HepG2 (cell line): ENCODE measurements at regions not wholly inside any gene's neighbourhood (a gene's known extent, or its start where the extent isn't known, plus 50 kb on each side); places are given as distances from the start of the nearest gene placed in this dataset.

ENCODE experiments used
- ATAC-seq: fragments of 200-7000 bp; cut with Tn5 transposase; 3 replicates; pipeline ENCODE4 v1.9.1; 2020; ENCODE audit warnings: mild to moderate bottlenecking, moderate library complexity
- BruUV-seq: library from RNA; stranded (reverse); fragments of 400-500 nt; replicated peaks from 2 replicates; lab custom pipeline; 2021; lab: Mats Ljungman, UMichigan
- CTCF ChIA-PET: fragments of 300-600 bp; formaldehyde crosslinking; extraction: SDS; loops from one replicate; lab custom pipeline; 2021; ENCODE audit warnings: low total read pairs, inconsistent platforms, low intra/inter-chr PET ratio; lab: Yijun Ruan, JAX
- POLR2A ChIA-PET: fragments of 350-600 bp; sonication (Branson Sonifier 250); formaldehyde crosslinking; loops from one replicate; lab custom pipeline; 2020; ENCODE audit warnings: antibody characterized with exemption, inconsistent platforms; lab: Yijun Ruan, JAX
- DNase-seq: peaks from one replicate; pipeline ENCODE4 v3.0.0-alpha.2; 2015; ENCODE audit warnings: low spot score
- FAIRE-seq: peaks from 3 replicates; lab custom pipeline; 2011; peaks lifted over from hg19 to GRCh38; lab: Jason Lieb, UNC
- H2AFZ ChIP-seq: one replicate; pipeline ENCODE4 v1.6.1; 2011; ENCODE audit warnings: low read length, inconsistent platforms
- H3K27ac ChIP-seq: fragments of 300-600 bp; 3 replicates; pipeline ENCODE4 v1.8.0; 2011; ENCODE audit warnings: mixed run types, mild to moderate bottlenecking, mixed read lengths, low read length, inconsistent platforms; ENCODE audit not compliant: insufficient read depth; ENCODE audit errors: extremely low read length
- H3K27me3 ChIP-seq, 2 experiments: fragments of 200-600 bp in 1 of 2; 2 replicates in 1 of 2; 3 replicates in 1 of 2; pipeline versions ENCODE4 v1.6.0 to v1.8.0; 2011; ENCODE audit warnings: low read length in 2 of 2, mild to moderate bottlenecking in 2 of 2, moderate library complexity in 2 of 2, inconsistent platforms in 1 of 2; ENCODE audit not compliant: insufficient read depth in 2 of 2, control insufficient read depth in 1 of 2
- H3K36me3 ChIP-seq, 2 experiments: fragments of 200-600 bp in 1 of 2; replicated peaks in 1 of 2; 2 replicates in 1 of 2; 3 replicates in 1 of 2; pipeline versions ENCODE4 v1.5.1 to v1.8.0; 2011; ENCODE audit warnings: low read length in 2 of 2, inconsistent platforms in 1 of 2; ENCODE audit not compliant: insufficient read depth in 2 of 2, control insufficient read depth in 1 of 2
- H3K4me1 ChIP-seq: 2 replicates; pipeline ENCODE4 v1.5.1; 2012; ENCODE audit warnings: low read length, inconsistent platforms; ENCODE audit not compliant: insufficient read depth
- H3K4me2 ChIP-seq: 2 replicates; pipeline ENCODE4 v1.6.0; 2011; ENCODE audit warnings: low read depth, low read length, inconsistent platforms
- H3K4me3 ChIP-seq, 3 experiments: fragments of 200-600 bp in 1 of 3; sonication (generic), shearing (Covaris generic) in 1 of 3; replicated peaks in 1 of 3; 2 replicates each; pipeline ENCODE4 v1.5.1; 2011 to 2016; ENCODE audit warnings: low read length in 3 of 3, inconsistent platforms in 2 of 3, low read depth in 2 of 3, mild to moderate bottlenecking in 2 of 3, control low read depth in 1 of 3, mixed read lengths in 1 of 3; ENCODE audit not compliant: insufficient read depth in 1 of 3
- H3K79me2 ChIP-seq: one replicate; pipeline ENCODE4 v1.6.1; 2011; ENCODE audit warnings: low read length, inconsistent platforms; ENCODE audit not compliant: insufficient read depth
- H3K9ac ChIP-seq: 2 replicates; pipeline ENCODE4 v1.6.0; 2011; ENCODE audit warnings: mild to moderate bottlenecking, low read depth, low read length, inconsistent platforms; ENCODE audit not compliant: insufficient read depth
- H3K9me3 ChIP-seq: 2 replicates; pipeline ENCODE4 v1.5.1; 2012; ENCODE audit warnings: mild to moderate bottlenecking, low read length
- H4K20me1 ChIP-seq: 2 replicates; pipeline ENCODE4 v1.6.0; 2011; ENCODE audit warnings: inconsistent platforms, mild to moderate bottlenecking, low read length, moderate library complexity; ENCODE audit not compliant: insufficient read depth
- ATF1 ChIP-seq: IDR thresholded peaks from 2 replicates; pipeline ENCODE4 v1.6.1; 2016; ENCODE audit warnings: mild to moderate bottlenecking, control low read depth
- FOXK2 ChIP-seq: fragments of 450-650 bp; IDR thresholded peaks from 2 replicates; pipeline ENCODE4 v1.6.1; 2016
- JDP2 ChIP-seq: sonication (generic); formaldehyde crosslinking; IDR thresholded peaks from 2 replicates; pipeline ENCODE4 v1.8.1; 2022; ENCODE audit warnings: missing genetic modification reagents, borderline replicate concordance
- KAT2B ChIP-seq: fragments of 150-350 bp; IDR thresholded peaks from 2 replicates; pipeline ENCODE4 v1.6.1; 2014; ENCODE audit warnings: low read depth, low read length, borderline replicate concordance
- NFRKB ChIP-seq: fragments of 450-650 bp; IDR thresholded peaks from 2 replicates; pipeline ENCODE4 v1.6.1; 2017
- RCOR2 ChIP-seq: IDR thresholded peaks from 2 replicates; pipeline ENCODE4 v1.6.1; 2016; ENCODE audit warnings: missing biosample characterization, missing genetic modification reagents
- RFX5 ChIP-seq: IDR thresholded peaks from 2 replicates; pipeline ENCODE4 v1.6.1; 2011; ENCODE audit warnings: low read depth, low read length, improper control_type of control experiment
- ZMAT3 ChIP-seq: sonication (generic); formaldehyde crosslinking; conservative IDR thresholded peaks from 2 replicates; pipeline ENCODE4 v1.7.0; 2021; ENCODE audit warnings: missing genetic modification reagents
- ZNF264 ChIP-seq: sonication (generic); formaldehyde crosslinking; IDR thresholded peaks from 2 replicates; pipeline ENCODE4 v1.4.0; 2020; ENCODE audit warnings: missing genetic modification reagents
- ZNF567 ChIP-seq: sonication (generic); formaldehyde crosslinking; IDR thresholded peaks from 2 replicates; pipeline ENCODE4 v1.8.1; 2023; ENCODE audit warnings: mild to moderate bottlenecking, missing genetic modification reagents, borderline replicate concordance
- ZNF598 ChIP-seq: sonication (generic); formaldehyde crosslinking; IDR thresholded peaks from 2 replicates; pipeline ENCODE4 v1.5.1; 2020; ENCODE audit warnings: mild to moderate bottlenecking, missing genetic modification reagents, borderline replicate concordance
- ZNF674 ChIP-seq: sonication (generic); formaldehyde crosslinking; IDR thresholded peaks from 2 replicates; pipeline ENCODE4 v1.5.0; 2020; ENCODE audit warnings: low read depth, mild to moderate bottlenecking, missing genetic modification reagents
- ZNF768 ChIP-seq: sonication (generic); formaldehyde crosslinking; IDR thresholded peaks from 2 replicates; pipeline ENCODE4 v1.4.0; 2020; ENCODE audit warnings: missing genetic modification reagents
- WGBS: methylation state at CpG from one replicate; pipeline ENCODE4 v1.1.6; 2017; ENCODE audit warnings: low lambda C conversion rate; 5-methylcytosine and 5-hydroxymethylcytosine counted together
- in situ Hi-C: cut with HindIII; loops from 2 replicates; pipeline ENCODE4 v1.10.0; 2017; ENCODE audit warnings: low pct_unique_long_range_greater_than_20kb; ENCODE audit not compliant: extremely low pct_ligation_motif_present
- intact Hi-C: fragments of 100-400 bp; cut with micrococcal nuclease; formaldehyde crosslinking; loops from one replicate; pipeline ENCODE4 v1.10.0; 2022; ENCODE audit not compliant: unreplicated experiment
- TF ChIP-seq, protein P1 (sequence below): sonication (generic); formaldehyde crosslinking; IDR thresholded peaks from 2 replicates; pipeline ENCODE4 v1.8.1; 2022; ENCODE audit warnings: mild to moderate bottlenecking, missing genetic modification reagents
- TF ChIP-seq, protein P2 (sequence below): sonication (generic); formaldehyde crosslinking; IDR thresholded peaks from 2 replicates; pipeline ENCODE4 v1.8.0; 2022; ENCODE audit warnings: missing genetic modification reagents, low read depth, mild to moderate bottlenecking, borderline replicate concordance

DNA sequence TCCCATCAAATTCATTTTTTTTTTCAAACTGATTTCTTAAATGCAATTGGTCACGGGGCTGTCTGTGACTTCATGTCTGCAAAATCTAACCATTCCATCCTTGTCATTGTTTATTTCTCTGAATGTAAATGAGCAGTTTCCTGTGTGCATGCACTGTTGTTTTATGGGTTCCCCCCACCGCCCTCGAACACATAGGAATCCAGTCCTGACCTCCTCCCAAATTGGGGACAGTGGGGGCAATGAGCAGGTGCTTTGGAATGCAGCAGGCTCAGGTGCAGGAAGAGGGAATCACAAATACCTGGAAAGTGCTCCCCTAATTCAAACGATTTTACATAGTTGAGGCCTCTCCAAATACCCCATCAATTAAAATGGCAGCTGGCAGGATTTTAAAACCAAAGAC, 62.6 kb upstream of the ESRRB start:
- BruUV-seq = no TSS peak
- Histone ChIP-seq H3K79me2 (no peaks in the 10 kb centered on the region), H3K9me3 (no peaks in the 10 kb centered on the region), H3K4me1 (no peaks in the 10 kb centered on the region), H3K4me2 (no peak overlapping the region), H3K27me3 (no peaks in the 10 kb centered on the region), H3K9ac (no peak overlapping the region), H3K36me3 (no peaks in the 10 kb centered on the region), H3K4me3 (no peak overlapping the region), H4K20me1 (no peaks in the 10 kb centered on the region), H2AFZ (no peak overlapping the region), H3K27ac (no peak overlapping the region)
- ChIA-PET POLR2A (no interaction called here), CTCF (no interaction called here)
- no peak for ATAC-seq
- in situ Hi-C loops = no loop called here
- TF ChIP-seq ZNF264 = no peak
- TF ChIP-seq, protein P1, sequence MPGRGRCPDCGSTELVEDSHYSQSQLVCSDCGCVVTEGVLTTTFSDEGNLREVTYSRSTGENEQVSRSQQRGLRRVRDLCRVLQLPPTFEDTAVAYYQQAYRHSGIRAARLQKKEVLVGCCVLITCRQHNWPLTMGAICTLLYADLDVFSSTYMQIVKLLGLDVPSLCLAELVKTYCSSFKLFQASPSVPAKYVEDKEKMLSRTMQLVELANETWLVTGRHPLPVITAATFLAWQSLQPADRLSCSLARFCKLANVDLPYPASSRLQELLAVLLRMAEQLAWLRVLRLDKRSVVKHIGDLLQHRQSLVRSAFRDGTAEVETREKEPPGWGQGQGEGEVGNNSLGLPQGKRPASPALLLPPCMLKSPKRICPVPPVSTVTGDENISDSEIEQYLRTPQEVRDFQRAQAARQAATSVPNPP = no peak
- TF ChIP-seq RFX5 = no peak
- no peak for TF ChIP-seq ZMAT3
- TF ChIP-seq FOXK2 = no peak
- no peak for TF ChIP-seq ZNF674 (CRISPR knock-in tag)
- no peak for TF ChIP-seq NFRKB
- TF ChIP-seq, protein P2, sequence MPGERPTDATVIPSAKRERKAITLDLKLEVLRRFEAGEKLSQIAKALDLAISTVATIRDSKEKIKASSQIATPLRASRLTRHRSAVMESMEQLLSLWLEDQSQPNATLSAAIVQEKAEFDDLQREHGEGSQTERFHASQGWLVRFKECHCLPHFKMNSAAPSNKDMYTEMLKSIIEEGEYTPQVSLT (CRISPR knock-in tag) = no peak
- TF ChIP-seq ZNF598 (CRISPR knock-in tag) = no peak
- TF ChIP-seq ZNF567 = no peak
- TF ChIP-seq ATF1 = no peak
- no peak for TF ChIP-seq RCOR2 (CRISPR knock-in tag)
- no peak for TF ChIP-seq JDP2 (CRISPR knock-in tag)
- no peak for TF ChIP-seq KAT2B
- TF ChIP-seq ZNF768 (CRISPR knock-in tag) = no peak
- intact Hi-C loops = no loop called here
- 56% methylated on average over 4 of the region's 4 CpGs for WGBS
- no peak for FAIRE-seq
- no peak for DNase-seq
